ENCODE measurements at regions not wholly inside any gene's neighbourhood (a gene's known extent, or its start where the extent isn't known, plus 50 kb on each side); places are given as distances from the start of the nearest gene placed in this dataset.
A peak's percentile ranks its signal among the peaks of the same experiment; 100 is the strongest.

- TF ChIP-seq, protein P1, sequence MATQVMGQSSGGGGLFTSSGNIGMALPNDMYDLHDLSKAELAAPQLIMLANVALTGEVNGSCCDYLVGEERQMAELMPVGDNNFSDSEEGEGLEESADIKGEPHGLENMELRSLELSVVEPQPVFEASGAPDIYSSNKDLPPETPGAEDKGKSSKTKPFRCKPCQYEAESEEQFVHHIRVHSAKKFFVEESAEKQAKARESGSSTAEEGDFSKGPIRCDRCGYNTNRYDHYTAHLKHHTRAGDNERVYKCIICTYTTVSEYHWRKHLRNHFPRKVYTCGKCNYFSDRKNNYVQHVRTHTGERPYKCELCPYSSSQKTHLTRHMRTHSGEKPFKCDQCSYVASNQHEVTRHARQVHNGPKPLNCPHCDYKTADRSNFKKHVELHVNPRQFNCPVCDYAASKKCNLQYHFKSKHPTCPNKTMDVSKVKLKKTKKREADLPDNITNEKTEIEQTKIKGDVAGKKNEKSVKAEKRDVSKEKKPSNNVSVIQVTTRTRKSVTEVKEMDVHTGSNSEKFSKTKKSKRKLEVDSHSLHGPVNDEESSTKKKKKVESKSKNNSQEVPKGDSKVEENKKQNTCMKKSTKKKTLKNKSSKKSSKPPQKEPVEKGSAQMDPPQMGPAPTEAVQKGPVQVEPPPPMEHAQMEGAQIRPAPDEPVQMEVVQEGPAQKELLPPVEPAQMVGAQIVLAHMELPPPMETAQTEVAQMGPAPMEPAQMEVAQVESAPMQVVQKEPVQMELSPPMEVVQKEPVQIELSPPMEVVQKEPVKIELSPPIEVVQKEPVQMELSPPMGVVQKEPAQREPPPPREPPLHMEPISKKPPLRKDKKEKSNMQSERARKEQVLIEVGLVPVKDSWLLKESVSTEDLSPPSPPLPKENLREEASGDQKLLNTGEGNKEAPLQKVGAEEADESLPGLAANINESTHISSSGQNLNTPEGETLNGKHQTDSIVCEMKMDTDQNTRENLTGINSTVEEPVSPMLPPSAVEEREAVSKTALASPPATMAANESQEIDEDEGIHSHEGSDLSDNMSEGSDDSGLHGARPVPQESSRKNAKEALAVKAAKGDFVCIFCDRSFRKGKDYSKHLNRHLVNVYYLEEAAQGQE (IDR thresholded peaks at IDR 0.05; ENCODE audit: insufficient read depth in 1 of 2, low read depth in 2 of 2, low read length in 2 of 2), result no peak
- TF ChIP-seq FOXP2 (optimal IDR thresholded peaks at IDR 0.05; ENCODE audit: borderline replicate concordance, extremely low read depth, extremely low read length, insufficient read depth), result no peak
- no peak for TF ChIP-seq SIN3A (IDR thresholded peaks at IDR 0.05; ENCODE audit: borderline replicate concordance, insufficient read depth, low read length)
- no peak for TF ChIP-seq TAF1 (IDR thresholded peaks at IDR 0.05; ENCODE audit: borderline replicate concordance, insufficient read depth, low read length)
- no peak for TF ChIP-seq POLR2AphosphoS5 (IDR thresholded peaks at IDR 0.05; ENCODE audit: low read depth, low read length)
Observed at GRCh38 chr18:43846299-43846698, 569.0 kb upstream of the SYT4 start.

- TF ChIP-seq SIN3A (IDR thresholded peaks at IDR 0.05; ENCODE audit: borderline replicate concordance, insufficient read depth, low read length), result peak; percentile 64; the same call in 1 of the 2 replicates
- TF ChIP-seq, protein P1 (IDR thresholded peaks at IDR 0.05; ENCODE audit: insufficient read depth in 1 of 2, low read depth in 2 of 2, low read length in 2 of 2), result no peak
- TF ChIP-seq TAF1 (IDR thresholded peaks at IDR 0.05; ENCODE audit: borderline replicate concordance, insufficient read depth, low read length), result 0 out of 2 replicates have a peak, but pooled peaks have one; percentile 24
- no peak for TF ChIP-seq FOXP2 (optimal IDR thresholded peaks at IDR 0.05; ENCODE audit: borderline replicate concordance, extremely low read depth, extremely low read length, insufficient read depth)
- peak; percentile 76 for TF ChIP-seq POLR2AphosphoS5 (IDR thresholded peaks at IDR 0.05; ENCODE audit: low read depth, low read length)
Observed at GRCh38 chr18:43847164-43848091, 570.1 kb upstream of the SYT4 start.

DNA sequence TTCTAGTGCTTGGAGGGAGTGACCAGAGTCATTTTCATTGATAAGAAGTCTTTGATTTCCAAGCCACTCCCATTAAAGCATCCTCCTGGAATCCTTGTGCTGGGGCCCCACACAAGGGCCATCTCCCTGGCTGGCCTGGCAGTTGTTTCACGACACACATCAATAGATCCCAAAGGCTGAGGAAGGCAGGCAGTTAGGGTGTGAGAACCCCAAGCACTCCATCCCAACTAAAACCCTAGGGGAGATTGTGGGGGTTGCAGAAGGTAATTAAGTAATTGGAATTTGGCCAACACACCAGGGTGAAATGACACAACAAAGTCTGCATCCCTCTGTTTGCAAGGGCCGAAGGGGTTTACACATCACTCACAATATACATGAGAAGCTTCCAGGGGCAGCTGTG is 578.1 kb upstream of the SYT4 start:
- TF ChIP-seq POLR2AphosphoS5 (IDR thresholded peaks at IDR 0.05; ENCODE audit: low read depth, low read length) (peak; percentile 60; the same call in 1 of the 2 replicates), SIN3A (IDR thresholded peaks at IDR 0.05; ENCODE audit: borderline replicate concordance, insufficient read depth, low read length) (no peak)
- TF ChIP-seq, protein P1 (IDR thresholded peaks at IDR 0.05; ENCODE audit: insufficient read depth in 1 of 2, low read depth in 2 of 2, low read length in 2 of 2), result 0 out of 4 replicates have a peak, but pooled peaks of 1 of the 2 experiments have one; percentile 11

DNA sequence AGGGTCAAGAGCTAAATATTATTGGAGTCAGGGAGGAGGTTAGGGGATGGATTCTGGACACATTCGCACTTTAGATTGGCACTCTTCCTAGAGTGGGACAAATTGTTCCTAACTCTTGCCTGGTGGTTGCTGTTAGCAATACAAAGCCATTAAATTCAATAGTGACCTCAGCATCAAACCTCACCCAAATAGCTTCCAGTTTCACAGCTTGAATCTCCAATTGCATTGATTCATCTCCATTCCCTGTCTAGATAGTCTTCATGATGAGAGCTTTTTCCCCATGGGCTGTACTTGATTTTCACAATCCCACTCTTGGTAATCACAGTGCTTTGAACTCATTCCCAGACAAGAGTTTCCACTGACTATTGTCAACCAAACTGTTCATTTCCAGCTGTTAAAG is 585.9 kb upstream of the SYT4 start:
- TF ChIP-seq FOXP2 (optimal IDR thresholded peaks at IDR 0.05; ENCODE audit: borderline replicate concordance, extremely low read depth, extremely low read length, insufficient read depth) (no peak), POLR2AphosphoS5 (IDR thresholded peaks at IDR 0.05; ENCODE audit: low read depth, low read length) (no peak), TAF1 (IDR thresholded peaks at IDR 0.05; ENCODE audit: borderline replicate concordance, insufficient read depth, low read length) (no peak), SIN3A (IDR thresholded peaks at IDR 0.05; ENCODE audit: borderline replicate concordance, insufficient read depth, low read length) (no peak)
- TF ChIP-seq, protein P1 (IDR thresholded peaks at IDR 0.05; ENCODE audit: insufficient read depth in 1 of 2, low read depth in 2 of 2, low read length in 2 of 2), result no peak

Measured in PFSK-1 (cell line).